ENCODE measurements at regions not wholly inside any gene's neighbourhood (a gene's known extent, or its start where the extent isn't known, plus 50 kb on each side); places are given as distances from the start of the nearest gene placed in this dataset.
A peak's percentile ranks its signal among the peaks of the same experiment; 100 is the strongest.

GRCh38 chr11:43555816-43556611 lies 124.5 kb upstream of the HSD17B12 start:
- intact Hi-C loops (cut with DNase I) = no loop called here
- H3K27ac ChIP-seq (ENCODE audit: low read depth in 1 of 2, low read length in 2 of 2) = no peak overlapping the region

GRCh38 chr11:43556612-43557375 lies 123.7 kb upstream of the HSD17B12 start:
- H3K4me3 ChIP-seq (ENCODE audit: low read length in 2 of 2) = no peak overlapping the region
- WGBS, 2 donors = 0 to 1% methylated on average over 10 of the region's 10 CpGs

More at GRCh38 chr11:43555816-43556611, 124.5 kb upstream of the HSD17B12 start:
- Histone ChIP-seq H3K4me3 (ENCODE audit: low read length in 2 of 2) (no peak overlapping the region), H3K9me3 (ENCODE audit: control insufficient read depth, low read length) (no peaks in the 10 kb centered on the region), H3K27me3 (ENCODE audit: control insufficient read depth in 1 of 2, insufficient read depth in 2 of 2, low read length in 1 of 2) (no peaks in the 10 kb centered on the region), H3K4me1 (ENCODE audit: control insufficient read depth in 1 of 2, insufficient read depth in 2 of 2, low read length in 2 of 2) (no peaks in the 10 kb centered on the region), H3K36me3 (ENCODE audit: control insufficient read depth in 1 of 2, insufficient read depth in 2 of 2, low read length in 1 of 2) (no peaks in the 10 kb centered on the region)
- WGBS, 2 donors = 2% methylated on average over 14 of the region's 14 CpGs
- ATAC-seq (ENCODE audit: low FRiP score) (peak; percentile 76), DNase-seq (no peak)

GRCh38 chr11:43557553-43558110 lies 122.9 kb upstream of the HSD17B12 start:
- Histone ChIP-seq H3K27ac (ENCODE audit: low read depth in 1 of 2, low read length in 2 of 2) (no peak overlapping the region), H3K4me1 (ENCODE audit: control insufficient read depth in 1 of 2, insufficient read depth in 2 of 2, low read length in 2 of 2) (no peaks in the 10 kb centered on the region), H3K36me3 (ENCODE audit: control insufficient read depth in 1 of 2, insufficient read depth in 2 of 2, low read length in 1 of 2) (no peaks in the 10 kb centered on the region), H3K4me3 (ENCODE audit: low read length in 2 of 2) (no peak overlapping the region), H3K9me3 (ENCODE audit: control insufficient read depth, low read length) (no peaks in the 10 kb centered on the region), H3K27me3 (ENCODE audit: control insufficient read depth in 1 of 2, insufficient read depth in 2 of 2, low read length in 1 of 2) (no peaks in the 10 kb centered on the region)
- peak; percentile 9 for ATAC-seq (ENCODE audit: low FRiP score)
- intact Hi-C loops (cut with DNase I) = no loop called here
- WGBS, 2 donors = 2 to 3% methylated on average over 13 of the region's 13 CpGs
- no peak for DNase-seq

More at GRCh38 chr11:43556612-43557375, 123.7 kb upstream of the HSD17B12 start:
- no peaks in the 10 kb centered on the region for H3K9me3 ChIP-seq (ENCODE audit: control insufficient read depth, low read length)
- H3K36me3 ChIP-seq (ENCODE audit: control insufficient read depth in 1 of 2, insufficient read depth in 2 of 2, low read length in 1 of 2) = no peaks in the 10 kb centered on the region
- no peak overlapping the region for H3K27ac ChIP-seq (ENCODE audit: low read depth in 1 of 2, low read length in 2 of 2)
- no peaks in the 10 kb centered on the region for H3K27me3 ChIP-seq (ENCODE audit: control insufficient read depth in 1 of 2, insufficient read depth in 2 of 2, low read length in 1 of 2)
- ATAC-seq (ENCODE audit: low FRiP score) (no peak), DNase-seq (no peak)
- intact Hi-C loops (cut with DNase I) = no loop called here
- no peaks in the 10 kb centered on the region for H3K4me1 ChIP-seq (ENCODE audit: control insufficient read depth in 1 of 2, insufficient read depth in 2 of 2, low read length in 2 of 2)

DNA sequence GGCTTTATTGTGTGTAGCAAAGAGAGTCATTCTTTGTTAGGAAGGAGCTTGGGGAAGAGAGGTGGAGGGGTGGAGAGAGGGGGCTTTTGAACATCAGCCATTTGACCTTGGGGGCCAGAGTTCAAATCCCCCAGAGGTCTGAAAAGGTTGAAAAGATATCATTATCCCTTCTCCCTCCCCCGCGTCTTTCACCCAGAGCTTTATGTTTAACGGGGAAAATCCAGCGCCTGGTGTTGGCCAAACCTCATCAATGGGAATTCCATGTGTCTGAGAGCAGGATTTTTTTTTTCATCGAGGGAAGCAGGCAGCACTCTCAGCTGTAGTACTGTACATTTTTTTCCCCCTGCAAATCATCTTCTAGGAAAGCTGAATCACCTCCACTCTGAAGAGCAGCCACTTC lies 122.4 kb upstream of the HSD17B12 start:
- H3K27me3 ChIP-seq (ENCODE audit: control insufficient read depth in 1 of 2, insufficient read depth in 2 of 2, low read length in 1 of 2) = no peaks in the 10 kb centered on the region

GRCh38 chr11:43558556-43559127 lies 121.9 kb upstream of the HSD17B12 start:
- Histone ChIP-seq H3K27ac (ENCODE audit: low read depth in 1 of 2, low read length in 2 of 2) (no peak overlapping the region), H3K4me3 (ENCODE audit: low read length in 2 of 2) (no peak overlapping the region), H3K27me3 (ENCODE audit: control insufficient read depth in 1 of 2, insufficient read depth in 2 of 2, low read length in 1 of 2) (no peaks in the 10 kb centered on the region), H3K36me3 (ENCODE audit: control insufficient read depth in 1 of 2, insufficient read depth in 2 of 2, low read length in 1 of 2) (no peaks in the 10 kb centered on the region), H3K9me3 (ENCODE audit: control insufficient read depth, low read length) (no peaks in the 10 kb centered on the region), H3K4me1 (ENCODE audit: control insufficient read depth in 1 of 2, insufficient read depth in 2 of 2, low read length in 2 of 2) (no peaks in the 10 kb centered on the region)
- intact Hi-C loops (cut with DNase I) = no loop called here
- 13 to 20% methylated on average over 8 of the region's 8 CpGs for WGBS, 2 donors
- ATAC-seq (ENCODE audit: low FRiP score) (no peak), DNase-seq (no peak)

More for the DNA sequence above, 122.4 kb upstream of the HSD17B12 start:
- Histone ChIP-seq H3K36me3 (ENCODE audit: control insufficient read depth in 1 of 2, insufficient read depth in 2 of 2, low read length in 1 of 2) (no peaks in the 10 kb centered on the region), H3K27ac (ENCODE audit: low read depth in 1 of 2, low read length in 2 of 2) (no peak overlapping the region), H3K9me3 (ENCODE audit: control insufficient read depth, low read length) (no peaks in the 10 kb centered on the region), H3K4me3 (ENCODE audit: low read length in 2 of 2) (no peak overlapping the region), H3K4me1 (ENCODE audit: control insufficient read depth in 1 of 2, insufficient read depth in 2 of 2, low read length in 2 of 2) (no peaks in the 10 kb centered on the region)
- ATAC-seq (ENCODE audit: low FRiP score) = no peak
- DNase-seq = no peak
- intact Hi-C loops (cut with DNase I) = no loop called here
- 10 to 12% methylated on average over 5 of the region's 5 CpGs for WGBS, 2 donors

GRCh38 chr11:43561832-43562231 lies 118.7 kb upstream of the HSD17B12 start:
- no peak for ATAC-seq (ENCODE audit: low FRiP score)
- Histone ChIP-seq H3K27me3 (ENCODE audit: control insufficient read depth in 1 of 2, insufficient read depth in 2 of 2, low read length in 1 of 2) (no peaks in the 10 kb centered on the region), H3K4me3 (ENCODE audit: low read length in 2 of 2) (no peak overlapping the region), H3K27ac (ENCODE audit: low read depth in 1 of 2, low read length in 2 of 2) (no peak overlapping the region), H3K9me3 (ENCODE audit: control insufficient read depth, low read length) (no peaks in the 10 kb centered on the region), H3K4me1 (ENCODE audit: control insufficient read depth in 1 of 2, insufficient read depth in 2 of 2, low read length in 2 of 2) (no peaks in the 10 kb centered on the region), H3K36me3 (ENCODE audit: control insufficient read depth in 1 of 2, insufficient read depth in 2 of 2, low read length in 1 of 2) (no peaks in the 10 kb centered on the region)
- WGBS, 2 donors = 73 to 83% methylated on average over 3 of the region's 3 CpGs
- intact Hi-C loops (cut with DNase I) = no loop called here
- no peak for DNase-seq

DNA sequence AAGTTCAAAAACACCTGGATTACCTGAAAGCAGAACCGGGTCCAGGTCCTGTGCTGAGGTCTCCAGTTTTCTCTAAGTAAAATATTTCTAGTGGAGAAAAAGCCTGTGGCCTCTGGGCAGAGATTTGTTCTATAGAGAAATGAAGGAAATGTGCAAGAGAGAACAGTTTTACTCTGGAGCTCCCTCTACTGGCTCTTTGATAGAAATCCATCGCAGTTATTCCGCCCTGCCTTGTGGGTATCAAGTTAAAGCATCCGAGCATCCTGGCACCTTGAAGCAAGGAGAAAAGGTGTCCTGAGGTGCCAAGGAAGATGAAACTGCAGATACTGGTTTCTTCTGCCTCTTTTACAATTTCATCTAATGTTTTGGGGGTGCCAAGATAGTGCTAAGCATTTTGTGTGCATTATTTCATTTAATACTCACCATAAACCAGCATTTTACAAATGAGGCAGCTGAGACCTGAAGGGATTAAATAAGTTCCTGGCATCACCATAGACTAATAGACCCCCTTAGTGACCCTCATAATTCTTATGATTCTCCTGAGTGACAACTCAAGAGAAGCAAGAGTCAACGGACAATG lies 113.1 kb upstream of the HSD17B12 start:
- Histone ChIP-seq H3K36me3 (ENCODE audit: control insufficient read depth in 1 of 2, insufficient read depth in 2 of 2, low read length in 1 of 2) (no peaks in the 10 kb centered on the region), H3K9me3 (ENCODE audit: control insufficient read depth, low read length) (no peaks in the 10 kb centered on the region), H3K4me3 (ENCODE audit: low read length in 2 of 2) (no peak overlapping the region), H3K27me3 (ENCODE audit: control insufficient read depth in 1 of 2, insufficient read depth in 2 of 2, low read length in 1 of 2) (peaks cover 0 to 2% of the 10 kb centered on the region in 2 donors), H3K27ac (ENCODE audit: low read depth in 1 of 2, low read length in 2 of 2) (no peak overlapping the region), H3K4me1 (ENCODE audit: control insufficient read depth in 1 of 2, insufficient read depth in 2 of 2, low read length in 2 of 2) (no peaks in the 10 kb centered on the region)
- intact Hi-C loops (cut with DNase I) = no loop called here
- WGBS, 2 donors = 18 to 20% methylated on average over 5 of the region's 5 CpGs
- no peak for ATAC-seq (ENCODE audit: low FRiP score)
- no peak for DNase-seq

DNA sequence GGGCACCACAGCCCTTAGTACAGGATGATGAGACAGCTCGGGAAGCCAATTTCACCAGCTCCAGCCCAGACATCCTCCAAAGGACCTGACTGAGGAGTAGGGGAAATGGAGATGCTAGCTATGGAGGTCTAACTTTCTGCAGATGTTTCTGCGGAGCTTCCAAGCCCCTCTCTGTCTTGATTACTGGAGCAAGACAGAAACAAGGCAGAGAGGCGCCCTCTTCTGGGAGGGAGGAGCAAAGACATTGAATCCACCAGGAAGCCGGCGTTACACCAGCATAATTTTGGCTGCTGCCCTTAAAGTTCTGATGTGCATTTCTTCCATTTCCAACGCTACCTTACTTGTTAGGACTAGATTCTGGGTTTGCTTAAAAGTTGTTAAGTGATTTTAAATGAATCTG lies 107.3 kb upstream of the HSD17B12 start:
- intact Hi-C loops (cut with DNase I) = no loop called here
- Histone ChIP-seq H3K27ac (ENCODE audit: low read depth in 1 of 2, low read length in 2 of 2) (no peak overlapping the region), H3K27me3 (ENCODE audit: control insufficient read depth in 1 of 2, insufficient read depth in 2 of 2, low read length in 1 of 2) (peaks cover 0 to 4% of the 10 kb centered on the region in 2 donors), H3K4me3 (ENCODE audit: low read length in 2 of 2) (no peak overlapping the region), H3K36me3 (ENCODE audit: control insufficient read depth in 1 of 2, insufficient read depth in 2 of 2, low read length in 1 of 2) (no peaks in the 10 kb centered on the region), H3K4me1 (ENCODE audit: control insufficient read depth in 1 of 2, insufficient read depth in 2 of 2, low read length in 2 of 2) (no peaks in the 10 kb centered on the region), H3K9me3 (ENCODE audit: control insufficient read depth, low read length) (no peaks in the 10 kb centered on the region)
- no peak for ATAC-seq (ENCODE audit: low FRiP score)
- WGBS, 2 donors = 11 to 18% methylated on average over 6 of the region's 6 CpGs
- no peak for DNase-seq
